Endothelial cell of umbilical vein (primary cell): ENCODE measurements at regions not wholly inside any gene's neighbourhood (a gene's known extent, or its start where the extent isn't known, plus 50 kb on each side); places are given as distances from the start of the nearest gene placed in this dataset.

Experiments used
- CTCF ChIP-seq, 2 donors: IDR thresholded peaks; 1 replicate in 1 of 2; 2 replicates in 1 of 2; pipeline ENCODE4 v1.5.1; 2011; ENCODE audit warnings: low read length in 2 of 2, mild to moderate bottlenecking in 2 of 2, moderate library complexity in 2 of 2, control low read depth in 1 of 2, inconsistent platforms in 1 of 2, low read depth in 1 of 2; ENCODE audit not compliant: insufficient read depth in 1 of 2; ENCODE audit errors: extremely low read depth in 1 of 2
- EZH2 ChIP-seq: IDR thresholded peaks from 2 replicates; pipeline ENCODE4 v1.6.1; 2012; ENCODE audit warnings: borderline replicate concordance, low read depth, mild to moderate bottlenecking, moderate library complexity, low read length, inconsistent platforms; ENCODE audit not compliant: severe bottlenecking
- POLR2A ChIP-seq: IDR thresholded peaks from 2 replicates; pipeline ENCODE4 v1.6.1; 2012; ENCODE audit warnings: low read depth, mild to moderate bottlenecking, control low read depth, low read length

GRCh38 chr12:98416845-98417244 lies 98.5 kb upstream of the TMPO start:
- TF ChIP-seq CTCF (IDR thresholded peaks at IDR 0.05; ENCODE audit: extremely low read depth in 1 of 2, insufficient read depth in 1 of 2, low read depth in 1 of 2, low read length in 2 of 2) (peak in 1 of 2 donors; percentile 30), POLR2A (no peak), EZH2 (no peak)
